HG03565 (cell line): ENCODE measurements at regions not wholly inside any gene's neighbourhood (a gene's known extent, or its start where the extent isn't known, plus 50 kb on each side); places are given as distances from the start of the nearest gene placed in this dataset.
"Not testable (repeated sequence)": the region's sequence is repeated elsewhere in the genome, so short reads cannot be mapped to it uniquely, and the experiment has no call there.

Experiments
- ATAC-seq: cut with Tn5 transposase; IDR thresholded peaks from one replicate; pipeline ENCODE4 v1.9.1; 2021; ENCODE audit warnings: mild to moderate bottlenecking, moderate library complexity; ENCODE audit not compliant: unreplicated experiment

GRCh38 chr3:137111497-137111896, 153.7 kb downstream of the IL20RB start:
- no peak for ATAC-seq

DNA sequence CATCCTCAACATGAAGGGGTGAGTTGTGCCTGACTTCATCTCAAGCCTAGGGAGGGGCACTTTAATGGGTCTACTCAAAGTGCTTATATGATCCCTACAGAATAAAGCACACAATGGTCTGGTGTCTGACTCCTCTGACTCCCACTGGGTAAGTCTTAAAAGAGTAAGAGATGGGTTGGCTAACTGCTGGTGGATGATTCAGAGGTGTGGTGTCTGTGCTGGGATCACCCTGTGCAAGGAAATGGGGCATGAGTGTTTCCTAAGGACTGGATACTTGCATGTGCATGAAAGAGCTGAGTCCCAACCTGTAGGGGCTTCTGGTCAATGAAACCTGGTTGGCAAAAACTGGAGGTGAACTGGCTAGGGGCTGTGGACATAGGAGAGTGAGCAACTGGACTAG, 158.8 kb downstream of the IL20RB start:
- no peak for ATAC-seq

GRCh38 chr3:137121704-137122314, 164.0 kb downstream of the IL20RB start:
- ATAC-seq: peak; percentile 82

DNA sequence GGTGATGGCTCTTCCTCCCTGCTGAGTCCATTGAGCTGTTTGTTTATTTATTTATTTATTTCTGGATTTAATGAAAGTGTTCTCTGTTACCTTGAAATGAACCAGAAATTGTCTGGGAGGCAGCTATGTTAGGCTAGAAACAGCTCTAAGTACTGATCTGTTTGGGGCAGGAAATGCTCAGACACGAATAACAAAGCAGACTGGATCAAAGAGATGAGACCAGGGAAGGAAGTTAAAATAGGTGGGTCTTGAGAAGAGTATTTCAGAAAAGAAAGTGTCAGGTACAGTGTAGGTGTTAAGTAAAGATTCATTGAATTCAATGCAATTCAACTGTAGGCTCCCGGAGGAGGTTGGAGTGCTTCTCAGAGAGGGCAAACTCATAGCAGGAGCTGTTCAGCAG, 173.3 kb downstream of the IL20RB start:
- no peak for ATAC-seq

GRCh38 chr3:137134431-137134830, 176.6 kb downstream of the IL20RB start:
- no peak for ATAC-seq

DNA sequence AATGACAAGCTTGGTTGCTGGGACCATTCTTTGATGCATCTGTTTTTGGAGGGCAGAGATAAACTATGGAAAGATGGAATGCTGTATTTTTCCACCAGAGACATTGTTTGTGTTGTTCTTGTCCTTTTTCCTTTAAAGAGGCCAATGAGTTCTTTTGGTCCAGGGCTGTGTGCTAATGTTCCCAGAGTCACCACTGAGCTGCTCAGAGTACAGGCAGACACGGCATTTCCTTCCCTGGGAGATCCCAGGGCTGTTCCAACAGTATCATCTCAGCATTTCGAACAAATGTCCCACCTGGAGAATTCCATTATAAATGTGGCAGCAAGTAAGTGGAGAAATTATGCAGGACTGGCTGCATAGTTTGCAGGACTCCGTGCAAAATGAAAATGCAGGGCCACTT, 190.6 kb downstream of the IL20RB start:
- no peak for ATAC-seq

GRCh38 chr3:137148917-137149316, 191.1 kb downstream of the IL20RB start:
- ATAC-seq: no peak

DNA sequence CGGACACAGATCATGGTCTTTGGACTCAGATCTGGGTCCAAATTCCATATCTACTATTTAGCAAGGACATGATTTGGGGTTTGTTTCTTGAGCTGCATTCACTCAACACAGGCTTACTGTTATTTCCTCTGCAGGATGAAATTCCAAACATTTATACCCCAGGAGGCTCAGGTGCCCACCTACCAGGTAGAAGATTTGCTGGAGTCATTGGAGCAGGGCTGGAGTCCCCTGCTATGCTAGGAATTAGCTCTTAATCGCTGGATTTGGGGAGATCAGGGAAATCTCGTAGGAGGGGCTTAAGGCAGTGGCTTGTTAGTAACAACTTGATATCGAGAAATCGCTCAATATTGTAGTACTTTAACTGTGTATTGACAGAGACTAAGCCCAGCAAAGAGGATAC, 193.0 kb downstream of the IL20RB start:
- ATAC-seq: no peak

- not testable (repeated sequence) for ATAC-seq
Measured at GRCh38 chr3:137153046-137153445, 195.3 kb downstream of the IL20RB start.

DNA sequence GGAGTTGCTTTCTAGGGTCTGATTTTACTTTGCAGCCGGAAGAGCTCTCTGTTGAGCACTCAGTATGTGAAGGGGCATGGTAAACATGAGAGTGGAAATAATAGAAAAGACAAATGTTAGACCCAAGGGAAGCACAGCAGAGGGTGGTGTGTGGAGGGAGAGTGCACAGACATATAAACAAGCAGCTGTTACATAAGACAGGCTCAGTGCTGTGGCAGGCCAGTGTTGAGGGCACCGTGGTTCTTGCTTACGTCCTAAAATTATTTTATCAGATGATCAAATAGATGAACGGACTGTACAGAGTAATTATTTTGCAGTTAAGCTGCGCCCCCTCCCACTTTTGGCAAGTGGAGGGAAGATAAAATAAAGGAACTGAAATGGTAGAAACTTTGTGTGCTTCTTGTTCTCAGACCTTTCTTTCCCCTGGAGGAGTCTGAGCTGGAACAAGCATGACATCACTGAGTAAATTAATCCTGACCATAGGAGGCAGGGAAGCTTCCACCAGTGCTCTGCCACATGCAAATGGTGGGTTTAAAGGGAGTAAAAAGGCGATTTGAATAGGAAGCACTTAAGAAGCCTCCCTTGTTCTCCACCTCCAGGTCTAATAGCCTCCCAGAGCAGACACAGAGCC, 205.6 kb downstream of the IL20RB start:
- no peak for ATAC-seq

DNA sequence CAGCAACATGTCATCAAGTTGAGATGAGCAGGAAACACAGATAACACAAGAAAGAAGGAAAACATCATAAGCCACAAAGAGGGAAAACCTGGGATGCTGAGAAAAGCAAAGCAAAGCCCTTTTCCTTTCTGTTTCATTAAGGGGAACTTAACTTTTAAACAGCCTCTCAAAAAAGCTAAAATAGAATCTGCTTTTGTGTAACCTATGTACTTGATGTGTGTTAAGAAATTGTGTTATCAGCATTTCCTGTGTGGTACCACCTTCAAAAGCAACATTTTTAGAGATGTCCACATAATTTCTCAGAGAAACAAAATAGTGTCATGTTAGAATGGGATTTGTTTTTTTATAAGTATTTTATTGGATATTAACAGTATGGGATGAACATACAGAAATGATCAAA, 206.2 kb downstream of the IL20RB start:
- ATAC-seq: no peak

- ATAC-seq: no peak
Measured at GRCh38 chr3:137165117-137165806, 207.5 kb downstream of the IL20RB start.

DNA sequence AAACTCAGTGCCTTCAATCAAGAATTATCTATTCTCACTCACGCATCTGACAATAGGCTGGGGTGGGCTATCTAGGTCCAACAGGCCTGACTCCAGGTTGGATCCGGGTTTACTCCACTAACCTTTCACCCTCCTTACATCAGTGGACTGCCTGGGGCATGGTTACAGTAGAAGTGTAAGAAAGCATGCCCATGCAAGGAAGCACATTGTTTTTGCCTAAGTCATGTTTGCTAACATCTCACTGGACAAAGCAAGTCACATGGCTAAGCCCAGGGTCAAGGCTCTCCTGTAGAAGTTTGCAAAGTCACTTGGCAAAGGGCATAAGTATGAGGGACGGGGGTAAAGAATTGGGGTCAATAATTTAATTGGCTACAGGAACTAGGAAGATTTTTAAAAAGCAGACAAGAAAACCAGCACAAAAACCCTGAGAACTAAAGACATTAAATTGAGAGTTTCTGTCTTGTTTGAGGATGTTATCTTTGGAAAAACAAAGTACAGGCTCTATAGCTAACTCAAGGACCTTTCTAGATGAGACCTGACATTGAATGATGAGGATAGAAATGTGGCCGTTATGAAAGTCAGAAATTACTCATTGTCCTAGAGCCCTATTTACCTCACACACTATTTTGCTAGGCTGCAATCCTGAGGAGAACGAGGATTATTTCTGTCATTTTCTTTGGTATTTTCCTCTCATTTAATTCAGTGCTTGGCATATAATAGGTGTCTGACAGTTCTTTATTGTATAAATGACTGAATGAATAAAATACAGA, 214.2 kb downstream of the IL20RB start:
- ATAC-seq: no peak

- ATAC-seq: no peak
Measured at GRCh38 chr3:137172728-137173127, 214.9 kb downstream of the IL20RB start.

DNA sequence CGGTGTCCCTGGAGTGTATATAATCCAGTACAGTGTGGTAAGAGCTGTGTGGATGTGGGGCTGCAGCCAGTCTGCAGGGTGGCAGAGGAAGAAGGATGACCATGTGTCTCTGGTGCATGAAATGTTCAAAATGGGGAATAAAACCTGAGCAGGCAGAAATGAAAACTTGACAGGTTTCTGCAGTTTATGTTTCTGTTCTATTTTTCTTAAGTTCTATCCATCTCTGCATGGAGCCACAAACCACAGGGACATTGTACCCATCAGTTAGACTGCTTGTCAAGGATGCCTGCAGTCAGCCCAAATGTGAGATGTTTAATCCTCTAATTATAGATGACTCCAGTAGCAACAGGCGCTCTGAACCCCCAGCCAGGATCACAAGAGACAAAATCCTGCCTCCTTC, 216.7 kb downstream of the IL20RB start:
- no peak for ATAC-seq

GRCh38 chr3:137180220-137180619, 222.4 kb downstream of the IL20RB start:
- ATAC-seq: no peak

DNA sequence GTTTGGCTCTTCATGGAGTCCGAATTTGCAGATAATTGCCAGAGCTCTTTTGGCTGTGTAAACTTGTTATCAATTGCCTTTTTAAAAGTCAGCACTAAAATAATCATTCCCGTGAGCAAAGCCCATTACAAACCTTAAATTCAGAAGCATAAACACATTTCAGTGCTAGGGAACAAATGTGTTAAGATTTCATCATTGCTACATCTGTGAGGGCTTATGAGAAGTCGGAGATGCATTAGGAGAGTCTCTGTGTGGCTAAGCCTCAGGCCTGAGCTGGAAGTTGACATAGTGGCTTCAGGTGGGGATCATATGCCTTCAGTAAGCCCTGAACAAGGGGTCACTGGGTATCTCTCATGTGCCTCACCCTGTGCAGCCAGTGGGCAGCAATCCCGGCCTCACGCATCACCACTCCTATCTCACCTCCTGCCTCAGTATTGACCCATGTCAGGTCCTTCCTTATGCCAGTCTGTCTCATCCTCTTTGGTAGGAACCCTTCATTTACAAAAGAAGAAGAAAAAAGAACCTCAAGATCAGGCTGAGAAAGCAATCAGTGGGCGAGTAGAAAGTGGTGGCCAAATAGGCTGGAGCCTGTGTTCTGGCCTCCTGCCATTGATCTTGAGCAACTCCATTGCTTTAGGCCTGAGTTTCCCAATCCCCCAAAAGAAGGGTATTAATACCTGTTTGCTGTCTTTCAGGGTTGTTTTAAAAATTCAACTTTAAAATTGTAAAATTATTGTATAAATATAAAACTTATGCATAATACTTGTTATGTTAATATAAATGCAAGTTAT, 233.5 kb downstream of the IL20RB start:
- no peak for ATAC-seq

- ATAC-seq: no peak
Measured at GRCh38 chr3:137191951-137192350, 234.2 kb downstream of the IL20RB start.

GRCh38 chr3:137194301-137194700, 236.5 kb downstream of the IL20RB start:
- no peak for ATAC-seq

- ATAC-seq: not testable (repeated sequence)
Measured at GRCh38 chr3:137198374-137198773, 240.6 kb downstream of the IL20RB start.

- no peak for ATAC-seq
Measured at GRCh38 chr3:137199678-137200077, 241.9 kb downstream of the IL20RB start.
